HG02678 (cell line): ENCODE measurements at regions not wholly inside any gene's neighbourhood (a gene's known extent, or its start where the extent isn't known, plus 50 kb on each side); places are given as distances from the start of the nearest gene placed in this dataset.

Source experiments
- ATAC-seq: cut with Tn5 transposase; IDR thresholded peaks from one replicate; pipeline ENCODE4 v1.9.1; 2021; ENCODE audit warnings: mild to moderate bottlenecking, moderate library complexity; ENCODE audit not compliant: unreplicated experiment

- no peak for ATAC-seq
Measured at GRCh38 chr2:60106836-60107529, 446.5 kb downstream of the BCL11A start.

- no peak for ATAC-seq
Measured at GRCh38 chr2:60105906-60106305, 447.5 kb downstream of the BCL11A start.

- peak; percentile 52 for ATAC-seq
Measured at GRCh38 chr2:60104514-60105505, 448.6 kb downstream of the BCL11A start.

- ATAC-seq: no peak
Measured at GRCh38 chr2:60100034-60100433, 453.4 kb downstream of the BCL11A start.

- ATAC-seq: no peak
Measured at GRCh38 chr2:60098996-60099395, 454.5 kb downstream of the BCL11A start.

GRCh38 chr2:60097298-60097697, 456.2 kb downstream of the BCL11A start:
- no peak for ATAC-seq

- ATAC-seq: no peak
Measured at GRCh38 chr2:60096556-60096955, 456.9 kb downstream of the BCL11A start.

- ATAC-seq: no peak
Measured at GRCh38 chr2:60095903-60096302, 457.6 kb downstream of the BCL11A start.

GRCh38 chr2:60095202-60095815, 458.1 kb downstream of the BCL11A start:
- ATAC-seq: no peak

GRCh38 chr2:60094450-60094929, 459.0 kb downstream of the BCL11A start:
- ATAC-seq: no peak

GRCh38 chr2:60092781-60093180, 460.7 kb downstream of the BCL11A start:
- ATAC-seq: no peak

- ATAC-seq: no peak
Measured at GRCh38 chr2:60091894-60092293, 461.6 kb downstream of the BCL11A start.

- ATAC-seq: no peak
Measured at GRCh38 chr2:60091266-60091665, 462.2 kb downstream of the BCL11A start.

GRCh38 chr2:60079562-60079961, 473.9 kb downstream of the BCL11A start:
- ATAC-seq: no peak

- no peak for ATAC-seq
Measured at GRCh38 chr2:60075048-60075447, 478.4 kb downstream of the BCL11A start.

- no peak for ATAC-seq
Measured at GRCh38 chr2:60073201-60073600, 480.3 kb downstream of the BCL11A start.

- no peak for ATAC-seq
Measured at GRCh38 chr2:60072609-60073008, 480.8 kb downstream of the BCL11A start.

GRCh38 chr2:60071490-60071831, 482.0 kb downstream of the BCL11A start:
- no peak for ATAC-seq

- no peak for ATAC-seq
Measured at GRCh38 chr2:60070736-60071489, 482.5 kb downstream of the BCL11A start.

GRCh38 chr2:60070196-60070595, 483.3 kb downstream of the BCL11A start:
- no peak for ATAC-seq

GRCh38 chr2:60068755-60069154, 484.7 kb downstream of the BCL11A start:
- no peak for ATAC-seq
